CD4-positive, CD25-positive, alpha-beta regulatory T cell (primary cell): ENCODE measurements at regions not wholly inside any gene's neighbourhood (a gene's known extent, or its start where the extent isn't known, plus 50 kb on each side); places are given as distances from the start of the nearest gene placed in this dataset.
"Not testable (repeated sequence)": the region's sequence is repeated elsewhere in the genome, so short reads cannot be mapped to it uniquely, and the experiment has no call there.

Source experiments
- ATAC-seq, 2 donors: fragments of 150-1000 bp; cut with Tn5 transposase; one replicate each; pipeline ENCODE4 v1.10.0; 2021; ENCODE audit warnings: low read depth in 2 of 2, moderate number of reproducible peaks in 2 of 2, moderate library complexity in 1 of 2
- DNase-seq, 3 donors: peaks; one replicate each; pipeline versions ENCODE4 v3.0.0 to v3.0.0-alpha.2; 2012 to 2022; ENCODE audit warnings: mixed read lengths in 1 of 3
- H3K27ac ChIP-seq: one replicate; pipeline ENCODE4 v1.7.0; 2013; ENCODE audit warnings: mild to moderate bottlenecking, low read length; ENCODE audit not compliant: insufficient read depth, poor library complexity, severe bottlenecking
- H3K27me3 ChIP-seq: one replicate; pipeline ENCODE4 v1.7.0; 2013; ENCODE audit warnings: low read length; ENCODE audit not compliant: control insufficient read depth, insufficient read depth
- H3K36me3 ChIP-seq: one replicate; pipeline ENCODE4 v1.7.0; 2013; ENCODE audit warnings: mild to moderate bottlenecking, low read length, moderate library complexity; ENCODE audit not compliant: control insufficient read depth, insufficient read depth
- H3K4me1 ChIP-seq: 2 replicates; pipeline ENCODE4 v1.7.0; 2013; ENCODE audit warnings: mild to moderate bottlenecking, low read length; ENCODE audit not compliant: insufficient read depth, control insufficient read depth, poor library complexity, severe bottlenecking
- H3K4me3 ChIP-seq: one replicate; pipeline ENCODE4 v1.7.0; 2013; ENCODE audit warnings: low read depth, mild to moderate bottlenecking, low read length, moderate library complexity
- H3K9me3 ChIP-seq, 2 experiments: 1 replicate in 1 of 2; 2 replicates in 1 of 2; pipeline ENCODE4 v1.7.0; 2013; ENCODE audit warnings: low read length in 2 of 2, mild to moderate bottlenecking in 1 of 2, moderate library complexity in 1 of 2; ENCODE audit not compliant: control insufficient read depth in 2 of 2
- H3K27ac Mint-ChIP-seq, 3 donors: one replicate each; pipeline ENCODE4 v1.8.0; 2020 to 2022; ENCODE audit warnings: mild to moderate bottlenecking in 3 of 3, mixed read lengths in 3 of 3, moderate library complexity in 2 of 3
- H3K27me3 Mint-ChIP-seq: one replicate; pipeline ENCODE4 v1.8.0; 2022; ENCODE audit warnings: mild to moderate bottlenecking, mixed read lengths
- H3K36me3 Mint-ChIP-seq: one replicate; pipeline ENCODE4 v1.8.0; 2020; ENCODE audit warnings: mixed read lengths
- H3K4me1 Mint-ChIP-seq, 4 donors: one replicate each; pipeline ENCODE4 v1.8.0; 2020 to 2022; ENCODE audit warnings: mixed read lengths in 4 of 4, mild to moderate bottlenecking in 1 of 4
- H3K4me3 Mint-ChIP-seq, 4 donors: one replicate each; pipeline ENCODE4 v1.8.0; 2020 to 2022; ENCODE audit warnings: mild to moderate bottlenecking in 4 of 4, mixed read lengths in 4 of 4, moderate library complexity in 3 of 4
- H3K9me3 Mint-ChIP-seq, 7 donors: one replicate each; pipeline ENCODE4 v1.8.0; 2020 to 2022; ENCODE audit warnings: mixed read lengths in 7 of 7, mild to moderate bottlenecking in 3 of 7, moderate library complexity in 2 of 7

GRCh38 chr12:92378682-92379479 lies 233.2 kb upstream of the BTG1 start:
- peak overlapping the region; percentile 41 to 70 (median 44) for H3K4me3 Mint-ChIP-seq
- Histone ChIP-seq H3K9me3 (no peaks in the 10 kb centered on the region), H3K4me3 (peak overlapping the region; percentile 35), H3K27ac (peak overlapping the region; percentile 60), H3K36me3 (no peaks in the 10 kb centered on the region), H3K27me3 (no peaks in the 10 kb centered on the region), H3K4me1 (peaks cover 22% of the 10 kb centered on the region)
- H3K27me3 Mint-ChIP-seq: no peaks in the 10 kb centered on the region
- no peaks in the 10 kb centered on the region for H3K36me3 Mint-ChIP-seq
- peak in 2 of 3 donors; percentile 51 to 93 for DNase-seq
- H3K9me3 Mint-ChIP-seq: peaks cover 0 to 7% (median 1%) of the 10 kb centered on the region in 7 donors
- peaks cover 28 to 81% (median 40%) of the 10 kb centered on the region in 4 donors for H3K4me1 Mint-ChIP-seq
- peak overlapping the region; percentile 84 to 92 (median 90) for H3K27ac Mint-ChIP-seq
- ATAC-seq: peak; percentile 92 to 95

- not testable (repeated sequence) for H3K27me3 ChIP-seq, H3K4me3 Mint-ChIP-seq, H3K27ac Mint-ChIP-seq, H3K4me3 ChIP-seq, H3K36me3 ChIP-seq, H3K27me3 Mint-ChIP-seq, ATAC-seq, H3K9me3 ChIP-seq, H3K9me3 Mint-ChIP-seq, H3K27ac ChIP-seq, H3K36me3 Mint-ChIP-seq, DNase-seq
- H3K4me1 Mint-ChIP-seq: peaks cover 28 to 68% (median 34%) of the 10 kb centered on the region in 4 donors
- peaks cover 22% of the 10 kb centered on the region for H3K4me1 ChIP-seq
Measured at GRCh38 chr12:92375504-92375903, 229.9 kb upstream of the BTG1 start.

GRCh38 chr12:92370828-92371227 lies 225.2 kb upstream of the BTG1 start:
- Mint-ChIP-seq H3K27ac (no peak overlapping the region), H3K27me3 (no peaks in the 10 kb centered on the region), H3K36me3 (no peaks in the 10 kb centered on the region), H3K9me3 (peaks cover 0 to 3% (median 0%) of the 10 kb centered on the region in 7 donors), H3K4me1 (peaks cover 0 to 36% (median 10%) of the 10 kb centered on the region in 4 donors), H3K4me3 (no peak overlapping the region)
- ATAC-seq (no peak), DNase-seq (no peak)
- Histone ChIP-seq H3K27ac (no peak overlapping the region), H3K27me3 (no peaks in the 10 kb centered on the region), H3K4me3 (no peak overlapping the region), H3K4me1 (no peaks in the 10 kb centered on the region), H3K36me3 (no peaks in the 10 kb centered on the region), H3K9me3 (no peaks in the 10 kb centered on the region)

GRCh38 chr12:92369636-92370035 lies 224.0 kb upstream of the BTG1 start:
- H3K4me1 ChIP-seq: peaks cover 8% of the 10 kb centered on the region
- H3K27ac Mint-ChIP-seq: peak overlapping the region in 1 of 3 donors; percentile 12

GRCh38 chr12:92369056-92369455 lies 223.4 kb upstream of the BTG1 start:
- Mint-ChIP-seq H3K27me3 (no peaks in the 10 kb centered on the region), H3K27ac (no peak overlapping the region), H3K4me3 (no peak overlapping the region), H3K36me3 (no peaks in the 10 kb centered on the region), H3K4me1 (peaks cover under 1 to 41% (median 14%) of the 10 kb centered on the region in 4 donors), H3K9me3 (peaks cover 0 to 3% (median 0%) of the 10 kb centered on the region in 7 donors)
- no peak overlapping the region for H3K4me3 ChIP-seq
- no peak overlapping the region for H3K27ac ChIP-seq
- peaks cover 12% of the 10 kb centered on the region for H3K4me1 ChIP-seq
- no peaks in the 10 kb centered on the region for H3K9me3 ChIP-seq
- H3K36me3 ChIP-seq: no peaks in the 10 kb centered on the region
- H3K27me3 ChIP-seq: no peaks in the 10 kb centered on the region
- DNase-seq: no peak
- ATAC-seq: no peak

More at GRCh38 chr12:92369636-92370035, 224.0 kb upstream of the BTG1 start:
- peaks cover 0 to 3% (median 0%) of the 10 kb centered on the region in 7 donors for H3K9me3 Mint-ChIP-seq
- no peak overlapping the region for H3K27ac ChIP-seq
- DNase-seq: no peak
- H3K4me1 Mint-ChIP-seq: peaks cover 0 to 41% (median 12%) of the 10 kb centered on the region in 4 donors
- no peak overlapping the region for H3K4me3 ChIP-seq
- no peaks in the 10 kb centered on the region for H3K36me3 ChIP-seq
- no peaks in the 10 kb centered on the region for H3K9me3 ChIP-seq
- H3K4me3 Mint-ChIP-seq: no peak overlapping the region
- H3K27me3 Mint-ChIP-seq: no peaks in the 10 kb centered on the region
- no peaks in the 10 kb centered on the region for H3K27me3 ChIP-seq
- no peaks in the 10 kb centered on the region for H3K36me3 Mint-ChIP-seq
- no peak for ATAC-seq

- H3K9me3 ChIP-seq: peaks cover 3 to 5% of the 10 kb centered on the region in 2 experiments
- H3K9me3 Mint-ChIP-seq: peaks cover under 1 to 12% (median 2%) of the 10 kb centered on the region in 7 donors
- H3K4me1 Mint-ChIP-seq: peaks cover 19 to 58% (median 37%) of the 10 kb centered on the region in 4 donors
- H3K4me3 Mint-ChIP-seq: peak overlapping the region in 2 of 4 donors; percentile 1 to 14
- DNase-seq: no peak
- no peak overlapping the region for H3K4me3 ChIP-seq
- no peaks in the 10 kb centered on the region for H3K36me3 ChIP-seq
- no peaks in the 10 kb centered on the region for H3K27me3 Mint-ChIP-seq
- H3K4me1 ChIP-seq: peaks cover 33% of the 10 kb centered on the region
- no peak for ATAC-seq
- H3K36me3 Mint-ChIP-seq: no peaks in the 10 kb centered on the region
- no peak overlapping the region for H3K27ac ChIP-seq
- no peaks in the 10 kb centered on the region for H3K27me3 ChIP-seq
- peak overlapping the region; percentile 42 to 74 (median 64) for H3K27ac Mint-ChIP-seq
Measured at GRCh38 chr12:92365836-92366235, 220.2 kb upstream of the BTG1 start.

- Histone ChIP-seq H3K4me1 (peaks cover 36% of the 10 kb centered on the region), H3K27me3 (no peaks in the 10 kb centered on the region), H3K9me3 (peaks cover 7 to 10% of the 10 kb centered on the region in 2 experiments), H3K36me3 (no peaks in the 10 kb centered on the region), H3K4me3 (no peak overlapping the region), H3K27ac (no peak overlapping the region)
- H3K36me3 Mint-ChIP-seq: no peaks in the 10 kb centered on the region
- DNase-seq (no peak), ATAC-seq (no peak)
- peak overlapping the region in 1 of 4 donors; percentile 14 for H3K4me3 Mint-ChIP-seq
- H3K4me1 Mint-ChIP-seq: peaks cover 24 to 58% (median 39%) of the 10 kb centered on the region in 4 donors
- peak overlapping the region; percentile 42 to 74 (median 64) for H3K27ac Mint-ChIP-seq
- peaks cover 2 to 16% (median 6%) of the 10 kb centered on the region in 7 donors for H3K9me3 Mint-ChIP-seq
- no peaks in the 10 kb centered on the region for H3K27me3 Mint-ChIP-seq
Measured at GRCh38 chr12:92365333-92365732, 219.7 kb upstream of the BTG1 start.
